Fibroblast of the aortic adventitia (primary cell): ENCODE measurements at regions not wholly inside any gene's neighbourhood (a gene's known extent, or its start where the extent isn't known, plus 50 kb on each side); places are given as distances from the start of the nearest gene placed in this dataset.

Experiments
- DNase-seq: peaks from one replicate; pipeline ENCODE4 v3.0.0-alpha.2; 2010; ENCODE audit warnings: low read depth
- H3K4me3 ChIP-seq: 2 replicates; pipeline ENCODE4 v1.5.1; 2011; ENCODE audit warnings: low read depth, mild to moderate bottlenecking, control low read depth, low read length, moderate library complexity
- CTCF ChIP-seq: IDR thresholded peaks from 2 replicates; pipeline ENCODE4 v1.5.1; 2011; ENCODE audit warnings: mild to moderate bottlenecking, low read length, control low read depth, inconsistent platforms; ENCODE audit not compliant: insufficient read depth

GRCh38 chr7:42456756-42457276 lies 219.8 kb upstream of the GLI3 start:
- no peak for DNase-seq
- no peak for TF ChIP-seq CTCF
- no peak overlapping the region for H3K4me3 ChIP-seq

GRCh38 chr7:42456267-42456666 lies 219.3 kb upstream of the GLI3 start:
- TF ChIP-seq CTCF: no peak
- no peak for DNase-seq
- no peak overlapping the region for H3K4me3 ChIP-seq

- DNase-seq: peak; percentile 8
- TF ChIP-seq CTCF: no peak
- H3K4me3 ChIP-seq: no peak overlapping the region
Observed at GRCh38 chr7:42453931-42454361, 216.9 kb upstream of the GLI3 start.

- TF ChIP-seq CTCF: no peak
- no peak for DNase-seq
- H3K4me3 ChIP-seq: no peak overlapping the region
Observed at GRCh38 chr7:42452356-42452755, 215.3 kb upstream of the GLI3 start.

- no peak overlapping the region for H3K4me3 ChIP-seq
- no peak for DNase-seq
- no peak for TF ChIP-seq CTCF
Observed at GRCh38 chr7:42449431-42449830, 212.4 kb upstream of the GLI3 start.

- TF ChIP-seq CTCF: no peak
- H3K4me3 ChIP-seq: no peak overlapping the region
- DNase-seq: peak; percentile 13
Observed at GRCh38 chr7:42448901-42449300, 211.9 kb upstream of the GLI3 start.

- H3K4me3 ChIP-seq: no peak overlapping the region
- DNase-seq: peak; percentile 19
- TF ChIP-seq CTCF: no peak
Observed at GRCh38 chr7:42445691-42446090, 208.7 kb upstream of the GLI3 start.
